Left lobe of liver (tissue), 2 donors: ENCODE measurements at regions not wholly inside any gene's neighbourhood (a gene's known extent, or its start where the extent isn't known, plus 50 kb on each side); places are given as distances from the start of the nearest gene placed in this dataset.
A peak's percentile ranks its signal among the peaks of the same experiment; 100 is the strongest.
"Not testable (repeated sequence)": the region's sequence is repeated elsewhere in the genome, so short reads cannot be mapped to it uniquely, and the experiment has no call there.

Source experiments
- ATAC-seq: fragments of 200-7000 bp; cut with Tn5 transposase; one replicate; pipeline ENCODE4 v1.9.1; 2020; ENCODE audit warnings: mild to moderate bottlenecking, moderate library complexity
- DNase-seq: peaks from one replicate; pipeline ENCODE4 v3.0.0-alpha.2; 2020; ENCODE audit warnings: low spot score
- donor health status: DM: no; HTN: no; CAD: no; lungs with moderate emphysema.
- donor health status: DM: no; HTN: yes; CAD: no.

GRCh38 chr13:34159946-34160345, 342.0 kb downstream of the RFC3 start:
- ATAC-seq: no peak
- no peak for DNase-seq

- ATAC-seq (no peak), DNase-seq (no peak)
These were observed 344.1 kb downstream of the RFC3 start for GRCh38 chr13:34161931-34162543.

- no peak for ATAC-seq
- DNase-seq: no peak
These were observed 344.6 kb downstream of the RFC3 start for GRCh38 chr13:34162544-34162933.

- DNase-seq: no peak
- no peak for ATAC-seq
These were observed 346.6 kb downstream of the RFC3 start for GRCh38 chr13:34164582-34164981.

GRCh38 chr13:34165158-34165557, 347.2 kb downstream of the RFC3 start:
- DNase-seq (no peak), ATAC-seq (no peak)

GRCh38 chr13:34166406-34166805, 348.5 kb downstream of the RFC3 start:
- ATAC-seq (no peak), DNase-seq (no peak)

GRCh38 chr13:34167347-34167746, 349.4 kb downstream of the RFC3 start:
- no peak for DNase-seq
- no peak for ATAC-seq

GRCh38 chr13:34172048-34172447, 354.1 kb downstream of the RFC3 start:
- no peak for DNase-seq
- ATAC-seq: no peak

- DNase-seq (no peak), ATAC-seq (no peak)
These were observed 356.8 kb downstream of the RFC3 start for GRCh38 chr13:34174671-34175145.

- ATAC-seq: no peak
These were observed 357.6 kb downstream of the RFC3 start for GRCh38 chr13:34175551-34175950.

GRCh38 chr13:34176633-34177032, 358.7 kb downstream of the RFC3 start:
- ATAC-seq (no peak), DNase-seq (no peak)

More at GRCh38 chr13:34175551-34175950, 357.6 kb downstream of the RFC3 start:
- DNase-seq: no peak

- DNase-seq: no peak
- ATAC-seq: no peak
These were observed 361.5 kb downstream of the RFC3 start for GRCh38 chr13:34179481-34179880.

- DNase-seq (no peak), ATAC-seq (no peak)
These were observed 362.0 kb downstream of the RFC3 start for GRCh38 chr13:34179927-34180326.

GRCh38 chr13:34181256-34181655, 363.3 kb downstream of the RFC3 start:
- not testable (repeated sequence) for DNase-seq, ATAC-seq

GRCh38 chr13:34189946-34190345, 372.0 kb downstream of the RFC3 start:
- ATAC-seq (no peak), DNase-seq (no peak)

GRCh38 chr13:34201050-34201913, 383.3 kb downstream of the RFC3 start:
- no peak for DNase-seq
- peak; percentile 87 for ATAC-seq

GRCh38 chr13:34207334-34207733, 389.4 kb downstream of the RFC3 start:
- no peak for ATAC-seq
- no peak for DNase-seq

GRCh38 chr13:34207872-34208271, 389.9 kb downstream of the RFC3 start:
- ATAC-seq: no peak

GRCh38 chr13:34208336-34208735, 390.4 kb downstream of the RFC3 start:
- DNase-seq: no peak
- ATAC-seq: no peak

More at GRCh38 chr13:34207872-34208271, 389.9 kb downstream of the RFC3 start:
- no peak for DNase-seq

GRCh38 chr13:34210341-34210740, 392.4 kb downstream of the RFC3 start:
- no peak for ATAC-seq
- DNase-seq: no peak

- ATAC-seq (no peak), DNase-seq (no peak)
These were observed 396.7 kb downstream of the RFC3 start for GRCh38 chr13:34214686-34215085.

- ATAC-seq: no peak
- DNase-seq: no peak
These were observed 398.3 kb downstream of the RFC3 start for GRCh38 chr13:34216256-34216655.
